ENCODE measurements at regions not wholly inside any gene's neighbourhood (a gene's known extent, or its start where the extent isn't known, plus 50 kb on each side); places are given as distances from the start of the nearest gene placed in this dataset.

DNA sequence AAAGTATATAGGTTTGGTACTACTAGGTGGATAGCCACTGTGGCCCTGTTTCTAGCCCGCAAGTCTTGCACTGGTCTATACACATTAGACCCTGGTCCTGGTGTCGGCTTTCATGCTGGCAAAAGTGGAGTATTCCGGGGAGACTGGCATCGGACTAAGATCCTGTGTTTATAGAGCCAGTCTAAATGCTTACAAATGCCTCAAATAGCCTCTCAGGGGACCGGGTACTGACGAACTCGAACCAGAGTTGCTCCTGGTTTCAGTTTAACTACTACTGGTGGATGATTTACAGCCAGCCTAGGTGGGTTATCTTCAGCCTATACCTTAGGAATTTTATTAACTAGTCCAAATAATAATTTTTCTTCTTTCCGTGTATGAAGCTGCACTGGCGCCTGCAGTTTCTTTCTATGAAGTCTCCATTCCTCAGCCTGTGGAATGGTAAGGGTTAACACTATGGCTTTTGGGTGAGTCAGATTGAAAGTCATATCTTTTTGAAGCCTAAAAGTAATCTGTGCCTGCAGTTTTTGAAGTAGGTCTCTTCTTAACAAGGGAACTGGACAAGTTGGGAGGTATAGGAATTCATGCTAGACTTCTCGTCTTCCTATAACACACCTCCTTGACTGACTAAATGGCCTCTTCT lies 51.3 kb downstream of the OR10H4 start:
- no peak for DNase-seq (ENCODE audit: low spot score)
- TF ChIP-seq, protein P1, sequence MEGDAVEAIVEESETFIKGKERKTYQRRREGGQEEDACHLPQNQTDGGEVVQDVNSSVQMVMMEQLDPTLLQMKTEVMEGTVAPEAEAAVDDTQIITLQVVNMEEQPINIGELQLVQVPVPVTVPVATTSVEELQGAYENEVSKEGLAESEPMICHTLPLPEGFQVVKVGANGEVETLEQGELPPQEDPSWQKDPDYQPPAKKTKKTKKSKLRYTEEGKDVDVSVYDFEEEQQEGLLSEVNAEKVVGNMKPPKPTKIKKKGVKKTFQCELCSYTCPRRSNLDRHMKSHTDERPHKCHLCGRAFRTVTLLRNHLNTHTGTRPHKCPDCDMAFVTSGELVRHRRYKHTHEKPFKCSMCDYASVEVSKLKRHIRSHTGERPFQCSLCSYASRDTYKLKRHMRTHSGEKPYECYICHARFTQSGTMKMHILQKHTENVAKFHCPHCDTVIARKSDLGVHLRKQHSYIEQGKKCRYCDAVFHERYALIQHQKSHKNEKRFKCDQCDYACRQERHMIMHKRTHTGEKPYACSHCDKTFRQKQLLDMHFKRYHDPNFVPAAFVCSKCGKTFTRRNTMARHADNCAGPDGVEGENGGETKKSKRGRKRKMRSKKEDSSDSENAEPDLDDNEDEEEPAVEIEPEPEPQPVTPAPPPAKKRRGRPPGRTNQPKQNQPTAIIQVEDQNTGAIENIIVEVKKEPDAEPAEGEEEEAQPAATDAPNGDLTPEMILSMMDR (IDR thresholded peaks at IDR 0.05; ENCODE audit: extremely low read depth, insufficient read depth, missing control alignments) = no peak
- in situ Hi-C loops (cut with MboI; ENCODE audit: low pct_unique_long_range_greater_than_20kb, low sequenced_read_pairs, unreplicated experiment) = no loop called here

DNA sequence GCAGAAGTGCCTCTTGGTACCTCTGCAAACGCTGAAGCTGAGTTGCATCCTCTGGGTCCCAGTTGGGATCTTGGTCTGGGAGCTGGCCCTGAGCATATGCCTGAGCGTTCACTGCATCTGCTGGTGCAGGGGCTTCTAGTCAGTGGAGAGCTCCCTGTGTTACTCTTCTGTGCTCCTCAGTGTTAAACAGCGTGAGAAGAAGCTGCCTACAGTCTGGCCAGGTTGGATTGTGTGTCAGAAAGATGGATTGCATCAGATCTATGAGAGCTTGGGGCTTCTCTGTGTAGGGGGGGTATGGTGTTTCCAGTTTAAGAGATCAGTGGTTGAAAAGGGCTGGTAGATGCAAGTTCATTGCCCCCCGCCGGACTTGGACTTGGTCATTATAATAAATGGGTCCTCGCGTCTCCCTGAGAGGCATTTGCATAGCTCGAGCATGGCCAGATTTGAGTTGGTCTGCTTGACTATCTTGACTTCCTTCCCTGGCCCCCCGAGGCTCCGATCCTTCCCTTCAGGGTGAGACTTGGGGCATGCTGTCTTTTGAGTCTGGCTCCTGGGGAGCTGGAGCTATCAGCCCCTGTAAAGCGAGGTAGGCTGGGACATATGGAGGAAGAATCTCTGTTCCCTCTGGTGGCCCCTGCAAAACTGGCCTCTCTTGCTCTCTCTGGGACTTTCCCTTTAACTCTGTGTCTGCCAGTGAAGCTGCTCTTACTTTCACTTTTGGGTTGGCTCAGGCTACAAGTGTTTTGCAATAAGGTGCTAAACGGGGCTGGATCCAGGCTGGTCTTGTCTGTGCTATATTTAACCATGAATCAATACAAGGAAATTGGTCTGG lies 52.9 kb downstream of the OR10H4 start:
- in situ Hi-C loops (cut with MboI; ENCODE audit: low pct_unique_long_range_greater_than_20kb, low sequenced_read_pairs, unreplicated experiment) = no loop called here
- DNase-seq (ENCODE audit: low spot score) = peak; percentile 75

DNA sequence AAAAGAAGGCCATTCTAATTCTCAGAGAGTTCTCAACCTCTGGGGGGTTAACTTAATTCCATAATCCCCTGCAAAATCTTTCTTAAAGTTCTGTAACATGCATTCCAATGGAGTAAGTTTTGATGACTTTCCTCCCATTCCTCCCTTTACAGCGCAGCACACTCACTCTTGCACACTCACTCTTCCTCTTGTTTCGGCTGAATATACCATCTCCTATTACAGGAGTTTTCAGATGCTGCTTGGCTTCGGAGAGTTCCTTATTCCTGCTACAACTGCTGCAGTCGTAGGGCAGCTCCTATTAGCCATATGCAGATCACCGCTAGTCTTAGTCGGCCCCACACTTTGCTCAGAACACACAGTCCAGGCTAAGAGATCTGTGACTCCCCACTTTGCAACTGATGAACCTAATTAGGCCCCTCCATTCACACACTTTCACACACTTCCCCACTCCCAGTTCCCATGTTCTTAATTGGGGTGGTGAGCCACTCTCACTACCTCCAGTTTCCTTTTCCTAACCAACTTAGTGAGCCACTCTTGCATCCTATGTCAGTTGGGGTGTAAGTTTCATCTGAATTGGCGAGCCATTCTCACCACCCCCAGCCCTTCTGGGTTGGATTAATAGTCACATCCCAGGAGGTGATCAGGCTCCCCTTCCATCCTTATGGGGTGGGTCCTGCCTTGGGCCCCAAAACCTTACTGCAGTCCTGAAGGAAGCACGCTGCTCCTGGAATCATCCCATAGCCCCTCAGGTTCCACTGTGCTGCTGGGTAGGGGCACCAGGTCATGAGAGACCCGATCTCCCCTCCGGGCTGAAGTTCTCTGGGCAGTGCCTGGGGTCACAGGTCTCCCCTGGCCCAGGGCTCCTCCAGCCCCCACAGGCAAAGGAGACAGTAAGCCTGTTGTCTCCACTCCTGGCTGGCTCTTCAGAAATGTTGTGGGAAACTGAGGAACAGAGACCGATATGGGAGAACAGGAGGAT lies 53.9 kb downstream of the OR10H4 start:
- DNase-seq (ENCODE audit: low spot score) = no peak
- TF ChIP-seq, protein P1 (IDR thresholded peaks at IDR 0.05; ENCODE audit: extremely low read depth, insufficient read depth, missing control alignments) = no peak
- in situ Hi-C loops (cut with MboI; ENCODE audit: low pct_unique_long_range_greater_than_20kb, low sequenced_read_pairs, unreplicated experiment) = no loop called here

More for the DNA sequence above, 52.9 kb downstream of the OR10H4 start:
- TF ChIP-seq, protein P1 (IDR thresholded peaks at IDR 0.05; ENCODE audit: extremely low read depth, insufficient read depth, missing control alignments) = no peak

DNA sequence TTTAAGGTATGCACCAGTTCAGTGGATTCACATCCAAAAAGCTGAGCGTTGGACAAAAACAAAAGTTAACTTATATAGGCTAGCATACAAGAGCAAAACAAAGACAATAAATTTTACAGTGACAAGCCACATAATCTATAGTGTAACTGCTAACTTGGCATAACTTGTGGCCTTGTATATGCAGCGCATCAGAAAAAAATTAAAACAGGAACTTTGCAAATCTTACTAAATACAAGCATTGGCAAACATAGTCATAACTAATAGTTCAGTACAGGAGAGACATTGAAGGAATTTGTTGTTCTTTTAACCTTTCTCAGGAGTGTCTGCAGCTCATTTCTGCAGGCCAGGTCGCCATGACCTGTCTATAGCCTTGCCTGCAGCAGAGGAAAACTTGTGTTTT lies 54.6 kb downstream of the OR10H4 start:
- TF ChIP-seq, protein P1 (IDR thresholded peaks at IDR 0.05; ENCODE audit: extremely low read depth, insufficient read depth, missing control alignments) = no peak
- in situ Hi-C loops (cut with MboI; ENCODE audit: low pct_unique_long_range_greater_than_20kb, low sequenced_read_pairs, unreplicated experiment) = no loop called here
- no peak for DNase-seq (ENCODE audit: low spot score)

DNA sequence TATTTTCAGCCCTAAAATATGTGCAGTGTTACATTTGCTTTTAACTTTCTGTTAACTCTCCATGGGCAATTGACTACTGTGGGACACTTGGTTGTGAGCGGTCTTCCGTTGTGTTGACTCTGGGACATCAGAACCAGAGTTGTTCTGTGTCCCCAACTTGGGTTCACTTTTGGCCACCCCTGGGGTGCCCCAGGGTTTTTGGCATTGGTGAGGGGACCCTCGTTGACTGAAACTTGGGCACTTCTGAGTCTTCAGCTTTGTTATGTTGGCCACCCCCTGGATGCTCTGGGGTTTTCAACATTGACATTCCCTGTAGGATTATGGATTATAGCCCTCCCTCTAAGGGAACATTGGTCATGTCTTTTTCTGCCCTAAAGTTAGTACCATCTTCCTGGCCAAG lies 57.1 kb downstream of the OR10H4 start:
- DNase-seq (ENCODE audit: low spot score) = no peak
- in situ Hi-C loops (cut with MboI; ENCODE audit: low pct_unique_long_range_greater_than_20kb, low sequenced_read_pairs, unreplicated experiment) = no loop called here
- TF ChIP-seq, protein P1 (IDR thresholded peaks at IDR 0.05; ENCODE audit: extremely low read depth, insufficient read depth, missing control alignments) = no peak

DNA sequence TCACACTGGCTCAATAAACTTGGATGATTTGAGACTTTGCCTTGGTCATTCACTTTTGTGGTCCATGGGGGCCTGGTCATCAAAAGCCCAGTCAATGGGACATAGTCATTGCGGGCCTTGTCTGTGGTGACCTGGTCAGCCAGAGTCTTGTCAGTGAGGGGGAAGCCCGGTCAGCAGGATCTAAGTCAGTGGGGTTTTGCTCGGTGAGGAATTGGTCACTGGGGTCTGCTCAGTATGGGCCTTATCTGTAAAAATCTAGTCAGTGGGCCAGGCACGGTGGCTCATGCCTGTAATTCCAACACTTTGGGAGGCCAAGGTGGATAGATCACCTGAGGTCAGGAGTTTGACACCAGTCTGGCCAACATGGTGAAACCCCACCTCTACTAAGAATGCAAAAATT lies 63.7 kb upstream of the TPM4 start:
- in situ Hi-C loops (cut with MboI; ENCODE audit: low pct_unique_long_range_greater_than_20kb, low sequenced_read_pairs, unreplicated experiment) = no loop called here
- DNase-seq (ENCODE audit: low spot score) = no peak
- TF ChIP-seq, protein P1 (IDR thresholded peaks at IDR 0.05; ENCODE audit: extremely low read depth, insufficient read depth, missing control alignments) = no peak

All from GM13977 (cell line).